Right atrium auricular region (tissue), 2 donors: ENCODE measurements at regions not wholly inside any gene's neighbourhood (a gene's known extent, or its start where the extent isn't known, plus 50 kb on each side); places are given as distances from the start of the nearest gene placed in this dataset.

Experiments
- DNase-seq: peaks from one replicate; pipeline ENCODE4 v3.0.0-alpha.2; 2019; ENCODE audit warnings: low spot score
- H3K27ac ChIP-seq, 2 donors: fragments of 200-600 bp; sonication (generic); 1 replicate in 1 of 2; 2 replicates in 1 of 2; pipeline ENCODE4 v1.5.1; 2016 to 2019
- H3K27me3 ChIP-seq, 2 donors: fragments of 200-600 bp; sonication (generic); one replicate each; pipeline versions ENCODE4 v1.5.1 to v1.6.0; 2017 to 2019
- H3K36me3 ChIP-seq: fragments of 200-600 bp; sonication (generic); one replicate; pipeline ENCODE4 v1.5.1; 2016
- H3K4me1 ChIP-seq, 2 donors: fragments of 200-600 bp; sonication (generic); one replicate each; pipeline versions ENCODE4 v1.5.1 to v1.6.0; 2017 to 2019
- H3K4me3 ChIP-seq, 2 donors: fragments of 200-600 bp; sonication (generic); 1 replicate in 1 of 2; 2 replicates in 1 of 2; pipeline ENCODE4 v1.5.1; 2017 to 2019; ENCODE audit warnings: mild to moderate bottlenecking in 1 of 2, moderate library complexity in 1 of 2
- H3K9me3 ChIP-seq, 2 donors: fragments of 200-600 bp; sonication (generic); one replicate each; pipeline ENCODE4 v1.5.1; 2019
- TF ChIP-seq, protein P1 (sequence below), 2 donors: fragments of 200-600 bp; sonication (generic); IDR thresholded peaks; one replicate each; pipeline ENCODE4 v1.5.1; 2019; ENCODE audit warnings: antibody characterized with exemption in 2 of 2

DNA sequence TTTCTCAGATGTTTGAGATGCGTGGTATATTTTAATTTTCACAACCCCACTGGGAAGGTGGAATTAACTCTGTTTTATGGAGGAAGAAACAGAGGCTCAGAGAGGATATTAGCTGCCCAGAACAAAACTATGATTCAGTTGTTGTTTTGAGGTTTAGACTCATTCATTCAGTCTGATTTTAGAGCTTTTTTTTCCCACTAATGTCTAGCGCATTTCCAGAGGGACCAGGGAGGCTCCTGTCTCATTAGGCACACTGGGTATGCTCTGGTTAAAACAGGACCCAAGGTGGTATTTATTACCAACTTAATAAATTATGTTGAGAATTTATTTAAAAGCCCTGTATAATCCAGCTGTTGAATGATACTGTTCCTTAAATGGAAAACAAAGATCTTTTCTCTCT, 272.0 kb upstream of the RGMA start:
- Histone ChIP-seq H3K9me3 (no peaks in the 10 kb centered on the region), H3K27me3 (no peaks in the 10 kb centered on the region), H3K4me3 (no peak overlapping the region), H3K27ac (no peak overlapping the region), H3K4me1 (no peaks in the 10 kb centered on the region), H3K36me3 (no peaks in the 10 kb centered on the region)
- no peak for DNase-seq
- TF ChIP-seq, protein P1, sequence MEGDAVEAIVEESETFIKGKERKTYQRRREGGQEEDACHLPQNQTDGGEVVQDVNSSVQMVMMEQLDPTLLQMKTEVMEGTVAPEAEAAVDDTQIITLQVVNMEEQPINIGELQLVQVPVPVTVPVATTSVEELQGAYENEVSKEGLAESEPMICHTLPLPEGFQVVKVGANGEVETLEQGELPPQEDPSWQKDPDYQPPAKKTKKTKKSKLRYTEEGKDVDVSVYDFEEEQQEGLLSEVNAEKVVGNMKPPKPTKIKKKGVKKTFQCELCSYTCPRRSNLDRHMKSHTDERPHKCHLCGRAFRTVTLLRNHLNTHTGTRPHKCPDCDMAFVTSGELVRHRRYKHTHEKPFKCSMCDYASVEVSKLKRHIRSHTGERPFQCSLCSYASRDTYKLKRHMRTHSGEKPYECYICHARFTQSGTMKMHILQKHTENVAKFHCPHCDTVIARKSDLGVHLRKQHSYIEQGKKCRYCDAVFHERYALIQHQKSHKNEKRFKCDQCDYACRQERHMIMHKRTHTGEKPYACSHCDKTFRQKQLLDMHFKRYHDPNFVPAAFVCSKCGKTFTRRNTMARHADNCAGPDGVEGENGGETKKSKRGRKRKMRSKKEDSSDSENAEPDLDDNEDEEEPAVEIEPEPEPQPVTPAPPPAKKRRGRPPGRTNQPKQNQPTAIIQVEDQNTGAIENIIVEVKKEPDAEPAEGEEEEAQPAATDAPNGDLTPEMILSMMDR (IDR thresholded peaks at IDR 0.05) = no peak

DNA sequence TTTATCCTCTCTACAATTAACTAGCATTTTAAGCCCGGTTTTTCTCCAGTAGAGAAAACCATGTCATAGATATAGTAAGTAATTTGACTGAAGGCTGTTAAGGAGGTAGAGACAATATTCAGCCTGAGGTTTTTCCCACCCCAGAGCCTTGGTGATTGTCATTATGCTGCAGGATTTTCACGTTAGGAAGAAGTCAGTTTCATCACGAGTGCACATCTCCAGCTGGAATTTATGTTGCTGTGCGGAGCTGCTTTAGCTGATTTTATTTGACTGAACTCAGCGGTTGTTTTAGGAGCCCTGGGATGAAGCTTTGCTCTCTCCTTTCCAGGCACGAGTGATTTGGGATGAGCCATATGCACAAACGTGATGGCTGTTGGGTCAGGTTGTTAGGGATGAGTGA, 271.3 kb upstream of the RGMA start:
- Histone ChIP-seq H3K27me3 (no peaks in the 10 kb centered on the region), H3K9me3 (no peaks in the 10 kb centered on the region), H3K27ac (no peak overlapping the region), H3K4me3 (no peak overlapping the region), H3K36me3 (no peaks in the 10 kb centered on the region), H3K4me1 (no peaks in the 10 kb centered on the region)
- TF ChIP-seq, protein P1 (IDR thresholded peaks at IDR 0.05) = no peak
- no peak for DNase-seq

DNA sequence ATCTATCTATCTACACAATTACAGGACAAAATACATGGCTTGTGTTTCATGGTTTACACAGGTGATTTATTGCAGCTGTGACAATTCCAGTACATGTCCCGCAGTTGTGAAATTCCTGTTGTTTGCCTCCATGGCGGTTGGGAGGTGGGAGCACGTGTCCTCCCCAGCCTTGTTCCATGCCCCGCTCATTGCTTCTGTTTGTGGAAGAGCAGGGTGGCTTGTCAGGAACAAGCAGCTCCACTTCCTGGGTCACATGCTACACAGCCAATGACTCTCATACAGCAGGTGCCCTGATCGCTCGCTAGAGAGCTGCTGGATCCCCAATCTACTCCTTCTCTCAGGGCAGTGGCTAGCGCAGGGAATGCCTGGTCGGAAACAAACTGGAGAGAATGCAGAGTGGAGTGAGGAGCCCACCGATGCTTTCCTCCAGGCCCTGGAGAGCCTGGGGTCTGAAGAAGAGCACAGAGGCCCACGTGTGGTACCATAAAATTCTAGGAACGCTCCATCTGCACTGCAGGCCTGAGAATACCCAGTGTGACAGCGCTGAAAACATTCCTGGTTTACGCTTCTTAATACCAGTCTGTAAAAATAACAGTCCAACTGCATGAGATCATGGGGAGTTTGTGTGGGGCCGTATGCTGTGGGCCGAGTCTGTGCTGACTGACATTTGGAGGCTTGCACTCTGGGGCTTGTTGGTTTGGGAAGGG, 270.6 kb upstream of the RGMA start:
- Histone ChIP-seq H3K4me1 (no peaks in the 10 kb centered on the region), H3K9me3 (no peaks in the 10 kb centered on the region), H3K36me3 (no peaks in the 10 kb centered on the region), H3K27me3 (no peaks in the 10 kb centered on the region), H3K27ac (no peak overlapping the region), H3K4me3 (no peak overlapping the region)
- TF ChIP-seq, protein P1 (IDR thresholded peaks at IDR 0.05) = no peak
- DNase-seq = no peak

DNA sequence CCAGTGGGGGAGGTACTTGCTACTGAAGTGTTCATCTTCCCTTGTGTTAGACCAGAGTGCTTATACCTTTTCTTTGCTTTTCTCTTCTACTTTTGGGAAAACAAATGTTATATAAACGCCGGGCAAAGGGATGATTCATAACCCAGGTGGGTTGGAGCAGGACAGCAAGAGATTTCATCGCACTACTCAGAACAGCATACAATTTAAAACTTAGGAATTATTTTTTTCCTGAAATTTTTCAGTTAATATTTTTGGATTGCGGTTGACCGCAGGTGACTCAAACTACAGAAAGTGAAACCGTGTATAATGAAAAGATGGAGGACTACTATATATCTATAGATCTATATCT, 270.0 kb upstream of the RGMA start:
- Histone ChIP-seq H3K4me1 (no peaks in the 10 kb centered on the region), H3K27me3 (no peaks in the 10 kb centered on the region), H3K36me3 (no peaks in the 10 kb centered on the region), H3K9me3 (no peaks in the 10 kb centered on the region), H3K4me3 (no peak overlapping the region), H3K27ac (no peak overlapping the region)
- TF ChIP-seq, protein P1 (IDR thresholded peaks at IDR 0.05) = no peak
- no peak for DNase-seq

DNA sequence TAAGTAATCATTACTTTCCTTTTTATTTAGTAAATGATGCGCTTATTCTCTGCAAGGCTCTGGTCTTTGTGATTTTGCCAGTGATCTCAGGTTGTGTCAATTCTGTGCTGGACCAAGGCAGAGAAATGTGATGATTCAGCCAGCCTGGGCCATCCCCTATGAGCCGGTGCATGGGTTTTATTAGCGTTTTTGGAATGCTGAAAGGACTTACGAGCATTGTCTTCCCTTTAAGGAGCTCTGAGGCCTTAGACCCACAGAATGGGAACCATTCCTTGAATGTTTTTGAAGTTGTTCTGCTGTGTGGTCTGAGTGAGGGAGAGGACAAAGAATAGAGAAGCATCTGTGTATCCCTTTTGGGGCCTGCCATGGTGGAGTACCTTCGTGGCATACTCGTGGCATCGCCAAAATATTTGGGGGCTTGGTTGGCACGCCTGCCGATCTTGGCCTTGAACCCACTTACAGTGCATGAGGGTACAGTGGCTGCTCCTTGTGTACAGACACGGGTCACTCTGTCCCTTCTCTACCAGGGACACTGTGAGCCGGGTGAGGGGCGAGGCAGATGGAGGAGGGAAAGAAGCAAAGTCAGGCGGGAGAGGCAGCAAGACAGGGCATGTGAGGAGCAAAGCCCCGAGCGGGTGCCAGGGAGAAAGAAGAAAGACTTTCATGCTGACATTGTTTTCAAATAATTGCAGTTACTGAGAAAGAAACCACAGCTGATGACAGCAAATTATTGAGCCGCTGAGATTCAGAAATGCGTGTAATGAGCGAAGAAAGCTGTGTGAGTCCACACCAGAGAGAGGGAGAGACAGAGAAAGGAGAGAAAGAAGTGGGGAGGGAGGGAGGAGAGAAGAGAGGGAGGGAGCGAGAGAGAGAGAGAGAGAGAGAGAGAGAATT, 269.4 kb upstream of the RGMA start:
- Histone ChIP-seq H3K9me3 (no peaks in the 10 kb centered on the region), H3K4me1 (no peaks in the 10 kb centered on the region), H3K4me3 (no peak overlapping the region), H3K27ac (no peak overlapping the region), H3K27me3 (no peaks in the 10 kb centered on the region), H3K36me3 (no peaks in the 10 kb centered on the region)
- DNase-seq = no peak
- TF ChIP-seq, protein P1 (IDR thresholded peaks at IDR 0.05) = no peak
